ENCODE measurements at regions not wholly inside any gene's neighbourhood (a gene's known extent, or its start where the extent isn't known, plus 50 kb on each side); places are given as distances from the start of the nearest gene placed in this dataset.

DNA sequence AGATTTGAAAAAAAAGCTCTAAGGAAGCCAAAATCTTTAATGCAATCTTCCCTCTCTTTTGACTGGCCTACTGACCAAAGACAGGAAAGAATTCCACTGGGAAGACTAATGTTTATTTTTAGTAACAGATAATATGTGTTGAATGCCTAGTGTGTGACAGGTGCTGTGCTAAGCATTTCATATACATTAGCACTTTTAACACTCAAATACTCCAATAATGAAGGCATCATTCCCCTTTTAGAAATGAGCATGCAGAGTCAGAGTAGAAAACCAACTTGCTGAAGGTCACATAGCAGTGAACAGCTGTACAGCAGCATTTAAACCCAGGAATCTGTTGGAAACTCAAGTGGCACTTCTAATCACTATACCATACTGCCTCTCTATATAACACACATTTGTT, 170.6 kb downstream of the MINAR1 start:
- TF ChIP-seq, protein P1, sequence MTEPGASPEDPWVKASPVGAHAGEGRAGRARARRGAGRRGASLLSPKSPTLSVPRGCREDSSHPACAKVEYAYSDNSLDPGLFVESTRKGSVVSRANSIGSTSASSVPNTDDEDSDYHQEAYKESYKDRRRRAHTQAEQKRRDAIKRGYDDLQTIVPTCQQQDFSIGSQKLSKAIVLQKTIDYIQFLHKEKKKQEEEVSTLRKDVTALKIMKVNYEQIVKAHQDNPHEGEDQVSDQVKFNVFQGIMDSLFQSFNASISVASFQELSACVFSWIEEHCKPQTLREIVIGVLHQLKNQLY (CRISPR knock-in tag; IDR thresholded peaks at IDR 0.05): no peak
- TF ChIP-seq, protein P2, sequence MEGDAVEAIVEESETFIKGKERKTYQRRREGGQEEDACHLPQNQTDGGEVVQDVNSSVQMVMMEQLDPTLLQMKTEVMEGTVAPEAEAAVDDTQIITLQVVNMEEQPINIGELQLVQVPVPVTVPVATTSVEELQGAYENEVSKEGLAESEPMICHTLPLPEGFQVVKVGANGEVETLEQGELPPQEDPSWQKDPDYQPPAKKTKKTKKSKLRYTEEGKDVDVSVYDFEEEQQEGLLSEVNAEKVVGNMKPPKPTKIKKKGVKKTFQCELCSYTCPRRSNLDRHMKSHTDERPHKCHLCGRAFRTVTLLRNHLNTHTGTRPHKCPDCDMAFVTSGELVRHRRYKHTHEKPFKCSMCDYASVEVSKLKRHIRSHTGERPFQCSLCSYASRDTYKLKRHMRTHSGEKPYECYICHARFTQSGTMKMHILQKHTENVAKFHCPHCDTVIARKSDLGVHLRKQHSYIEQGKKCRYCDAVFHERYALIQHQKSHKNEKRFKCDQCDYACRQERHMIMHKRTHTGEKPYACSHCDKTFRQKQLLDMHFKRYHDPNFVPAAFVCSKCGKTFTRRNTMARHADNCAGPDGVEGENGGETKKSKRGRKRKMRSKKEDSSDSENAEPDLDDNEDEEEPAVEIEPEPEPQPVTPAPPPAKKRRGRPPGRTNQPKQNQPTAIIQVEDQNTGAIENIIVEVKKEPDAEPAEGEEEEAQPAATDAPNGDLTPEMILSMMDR (IDR thresholded peaks at IDR 0.05): no peak
- TF ChIP-seq CREM (CRISPR knock-in tag; IDR thresholded peaks at IDR 0.05): no peak
- TF ChIP-seq, protein P3, sequence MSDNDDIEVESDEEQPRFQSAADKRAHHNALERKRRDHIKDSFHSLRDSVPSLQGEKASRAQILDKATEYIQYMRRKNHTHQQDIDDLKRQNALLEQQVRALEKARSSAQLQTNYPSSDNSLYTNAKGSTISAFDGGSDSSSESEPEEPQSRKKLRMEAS (CRISPR knock-in tag; IDR thresholded peaks at IDR 0.05): no peak
- TF ChIP-seq, protein P4, sequence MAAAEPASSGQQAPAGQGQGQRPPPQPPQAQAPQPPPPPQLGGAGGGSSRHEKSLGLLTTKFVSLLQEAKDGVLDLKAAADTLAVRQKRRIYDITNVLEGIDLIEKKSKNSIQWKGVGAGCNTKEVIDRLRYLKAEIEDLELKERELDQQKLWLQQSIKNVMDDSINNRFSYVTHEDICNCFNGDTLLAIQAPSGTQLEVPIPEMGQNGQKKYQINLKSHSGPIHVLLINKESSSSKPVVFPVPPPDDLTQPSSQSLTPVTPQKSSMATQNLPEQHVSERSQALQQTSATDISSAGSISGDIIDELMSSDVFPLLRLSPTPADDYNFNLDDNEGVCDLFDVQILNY (CRISPR knock-in tag; IDR thresholded peaks at IDR 0.05): no peak

All from WTC11 (cell line).